H9 (cell line): ENCODE measurements at regions not wholly inside any gene's neighbourhood (a gene's known extent, or its start where the extent isn't known, plus 50 kb on each side); places are given as distances from the start of the nearest gene placed in this dataset.

ENCODE experiments used
- DNase-seq: peaks from one replicate; pipeline ENCODE4 v3.0.0-alpha.2; 2017
- H2AFZ ChIP-seq: one replicate; pipeline ENCODE4 v1.6.1; 2013; ENCODE audit warnings: mild to moderate bottlenecking, low read length, control low read depth, moderate library complexity
- H2AK5ac ChIP-seq: 2 replicates; pipeline ENCODE4 v1.6.1; 2013; ENCODE audit warnings: low read length, control low read depth, mixed read lengths; ENCODE audit not compliant: insufficient read length
- H2BK120ac ChIP-seq: one replicate; pipeline ENCODE4 v1.6.1; 2013; ENCODE audit warnings: low read depth, mild to moderate bottlenecking, low read length, control low read depth, inconsistent platforms; ENCODE audit not compliant: poor library complexity, severe bottlenecking
- H2BK12ac ChIP-seq: 2 replicates; pipeline ENCODE4 v1.6.1; 2013; ENCODE audit warnings: low read length, control low read depth, mixed read lengths, low read depth; ENCODE audit not compliant: insufficient read length
- H2BK15ac ChIP-seq: 2 replicates; pipeline ENCODE4 v1.6.1; 2013; ENCODE audit warnings: low read depth, low read length, control low read depth
- H2BK20ac ChIP-seq: one replicate; pipeline ENCODE4 v1.6.1; 2013; ENCODE audit warnings: low read depth, mild to moderate bottlenecking, low read length, control low read depth, inconsistent platforms; ENCODE audit not compliant: poor library complexity, severe bottlenecking
- H2BK5ac ChIP-seq: 2 replicates; pipeline ENCODE4 v1.6.1; 2013; ENCODE audit warnings: low read length, control low read depth, mixed read lengths; ENCODE audit not compliant: insufficient read length
- H3K14ac ChIP-seq: 2 replicates; pipeline ENCODE4 v1.6.1; 2013; ENCODE audit warnings: low read length, control low read depth; ENCODE audit not compliant: insufficient read depth
- H3K18ac ChIP-seq: 2 replicates; pipeline ENCODE4 v1.6.1; 2013; ENCODE audit warnings: low read depth, mild to moderate bottlenecking, mixed read lengths, low read length, control low read depth; ENCODE audit not compliant: insufficient read length
- H3K23ac ChIP-seq: 2 replicates; pipeline ENCODE4 v1.6.1; 2013; ENCODE audit warnings: low read length, control low read depth, mixed read lengths, low read depth; ENCODE audit not compliant: insufficient read length
- H3K23me2 ChIP-seq: 2 replicates; pipeline ENCODE4 v1.6.1; 2013; ENCODE audit warnings: low read depth, mild to moderate bottlenecking, mixed read lengths, low read length, control low read depth; ENCODE audit not compliant: insufficient read length, poor library complexity, severe bottlenecking
- H3K27ac ChIP-seq: 2 replicates; pipeline ENCODE4 v1.5.1; 2013; ENCODE audit warnings: low read length, control low read depth, mixed read lengths, low read depth; ENCODE audit not compliant: insufficient read length
- H3K27me3 ChIP-seq: 2 replicates; pipeline ENCODE4 v1.6.1; 2013; ENCODE audit warnings: low read length, control low read depth, inconsistent platforms; ENCODE audit not compliant: insufficient read depth
- H3K4ac ChIP-seq: 2 replicates; pipeline ENCODE4 v1.6.1; 2013; ENCODE audit warnings: low read depth, mild to moderate bottlenecking, control low read depth, inconsistent platforms, low read length, moderate library complexity
- H3K4me1 ChIP-seq: 2 replicates; pipeline ENCODE4 v1.6.1; 2013; ENCODE audit warnings: low read length, control low read depth, inconsistent platforms; ENCODE audit not compliant: insufficient read depth
- H3K4me2 ChIP-seq: 2 replicates; pipeline ENCODE4 v1.6.1; 2013; ENCODE audit warnings: low read length, control low read depth, mixed read lengths; ENCODE audit not compliant: insufficient read length, insufficient read depth
- H3K56ac ChIP-seq: 2 replicates; pipeline ENCODE4 v1.6.1; 2013; ENCODE audit warnings: low read depth, mild to moderate bottlenecking, mixed read lengths, low read length, control low read depth; ENCODE audit not compliant: insufficient read length
- H3K79me1 ChIP-seq: 2 replicates; pipeline ENCODE4 v1.6.1; 2013; ENCODE audit warnings: low read depth, mild to moderate bottlenecking, moderate library complexity, low read length, control low read depth, inconsistent platforms; ENCODE audit not compliant: insufficient read depth, poor library complexity, severe bottlenecking
- H3K79me2 ChIP-seq: 2 replicates; pipeline ENCODE4 v1.6.1; 2013; ENCODE audit warnings: low read length, control low read depth, inconsistent platforms; ENCODE audit not compliant: insufficient read depth
- H3K9ac ChIP-seq: 2 replicates; pipeline ENCODE4 v1.6.1; 2013; ENCODE audit warnings: low read length, control low read depth, mixed read lengths; ENCODE audit not compliant: insufficient read length; ENCODE audit errors: extremely low read depth
- H3K9me3 ChIP-seq: one replicate; pipeline ENCODE4 v1.6.1; 2013; ENCODE audit warnings: low read depth, low read length, inconsistent platforms; ENCODE audit not compliant: control insufficient read depth
- H3T11ph ChIP-seq: one replicate; pipeline ENCODE4 v1.6.1; 2013; ENCODE audit warnings: mild to moderate bottlenecking, low read length, control low read depth, inconsistent platforms
- H4K20me1 ChIP-seq: one replicate; pipeline ENCODE4 v1.6.1; 2013; ENCODE audit not compliant: control insufficient read depth, insufficient read length, insufficient read depth
- H4K5ac ChIP-seq: 2 replicates; pipeline ENCODE4 v1.6.1; 2013; ENCODE audit warnings: low read depth, mild to moderate bottlenecking, mixed read lengths, low read length, control low read depth; ENCODE audit not compliant: insufficient read length
- H4K8ac ChIP-seq: replicated peaks from 2 replicates; pipeline ENCODE4 v1.6.1; 2013; ENCODE audit warnings: low read length, control low read depth, mixed read lengths, low read depth; ENCODE audit not compliant: insufficient read length
- H4K91ac ChIP-seq: 2 replicates; pipeline ENCODE4 v1.6.1; 2013; ENCODE audit warnings: low read depth, mild to moderate bottlenecking, moderate library complexity, mixed read lengths, low read length, control low read depth; ENCODE audit not compliant: insufficient read length
- H3K27ac Mint-ChIP-seq, 3 experiments: 2 replicates in 2 of 3; 3 replicates in 1 of 3; pipeline ENCODE4 v1.8.0; 2020 to 2021; ENCODE audit warnings: mixed read lengths in 3 of 3, mild to moderate bottlenecking in 1 of 3, moderate library complexity in 1 of 3
- H3K27me3 Mint-ChIP-seq: 2 replicates; pipeline ENCODE4 v1.8.0; 2021; ENCODE audit warnings: low read depth, mild to moderate bottlenecking, moderate library complexity, mixed read lengths
- H3K36me3 Mint-ChIP-seq, 3 experiments: 2 replicates in 2 of 3; 3 replicates in 1 of 3; pipeline ENCODE4 v1.8.0; 2020 to 2021; ENCODE audit warnings: low read depth in 3 of 3, mixed read lengths in 3 of 3; ENCODE audit not compliant: insufficient read depth in 1 of 3
- H3K4me1 Mint-ChIP-seq, 2 experiments: 2 replicates each; pipeline ENCODE4 v1.8.0; 2020; ENCODE audit warnings: mixed read lengths in 2 of 2
- H3K4me3 Mint-ChIP-seq, 2 experiments: 2 replicates in 1 of 2; 3 replicates in 1 of 2; pipeline ENCODE4 v1.8.0; 2020 to 2021; ENCODE audit warnings: mild to moderate bottlenecking in 2 of 2, mixed read lengths in 2 of 2, moderate library complexity in 1 of 2
- H3K9me3 Mint-ChIP-seq, 2 experiments: 2 replicates in 1 of 2; 3 replicates in 1 of 2; pipeline ENCODE4 v1.8.0; 2020; ENCODE audit warnings: mild to moderate bottlenecking in 2 of 2, mixed read lengths in 2 of 2, moderate library complexity in 1 of 2
- TF ChIP-seq, protein P1 (sequence below): fragments of 200-600 bp; sonication (generic); conservative IDR thresholded peaks from 3 replicates; pipeline ENCODE4 v1.8.0; 2021; ENCODE audit warnings: antibody characterized with exemption, mild to moderate bottlenecking

DNA sequence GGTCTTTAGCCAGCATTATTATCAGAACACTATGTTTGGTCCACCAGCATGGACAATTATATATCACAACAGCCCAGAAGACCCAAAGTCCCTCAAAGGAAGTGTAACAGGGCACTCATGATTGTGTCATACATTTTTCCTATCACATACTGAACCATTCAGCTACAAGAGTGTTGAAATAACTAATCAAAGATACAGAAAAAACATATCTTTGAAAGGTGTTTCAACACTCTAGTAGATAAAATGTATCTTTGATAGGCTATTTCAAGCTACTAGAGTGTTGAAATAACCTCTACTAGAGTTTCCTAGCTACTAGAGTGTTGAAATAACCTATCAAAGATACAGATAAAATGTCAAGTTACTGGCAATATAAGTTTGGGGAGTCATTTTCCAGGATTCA lies 545.0 kb downstream of the PRR16 start:
- Histone ChIP-seq H2BK20ac (no peak overlapping the region), H3K4me1 (no peaks in the 10 kb centered on the region), H4K91ac (no peak overlapping the region), H3K4me2 (no peak overlapping the region), H3K79me2 (no peaks in the 10 kb centered on the region), H2BK120ac (no peak overlapping the region), H3K14ac (no peak overlapping the region), H3T11ph (no peak overlapping the region), H2AFZ (no peak overlapping the region), H3K56ac (no peak overlapping the region), H3K9me3 (no peaks in the 10 kb centered on the region), H4K5ac (no peak overlapping the region), H3K23ac (no peak overlapping the region), H4K20me1 (no peaks in the 10 kb centered on the region), H3K23me2 (no peaks in the 10 kb centered on the region), H2BK15ac (no peak overlapping the region), H3K27me3 (no peaks in the 10 kb centered on the region), H2AK5ac (no peak overlapping the region), H3K27ac (no peak overlapping the region), H3K79me1 (no peaks in the 10 kb centered on the region), H4K8ac (no peak overlapping the region), H3K18ac (no peak overlapping the region), H3K4ac (no peak overlapping the region), H2BK5ac (no peak overlapping the region), H3K9ac (no peak overlapping the region), H2BK12ac (no peak overlapping the region)
- TF ChIP-seq, protein P1, sequence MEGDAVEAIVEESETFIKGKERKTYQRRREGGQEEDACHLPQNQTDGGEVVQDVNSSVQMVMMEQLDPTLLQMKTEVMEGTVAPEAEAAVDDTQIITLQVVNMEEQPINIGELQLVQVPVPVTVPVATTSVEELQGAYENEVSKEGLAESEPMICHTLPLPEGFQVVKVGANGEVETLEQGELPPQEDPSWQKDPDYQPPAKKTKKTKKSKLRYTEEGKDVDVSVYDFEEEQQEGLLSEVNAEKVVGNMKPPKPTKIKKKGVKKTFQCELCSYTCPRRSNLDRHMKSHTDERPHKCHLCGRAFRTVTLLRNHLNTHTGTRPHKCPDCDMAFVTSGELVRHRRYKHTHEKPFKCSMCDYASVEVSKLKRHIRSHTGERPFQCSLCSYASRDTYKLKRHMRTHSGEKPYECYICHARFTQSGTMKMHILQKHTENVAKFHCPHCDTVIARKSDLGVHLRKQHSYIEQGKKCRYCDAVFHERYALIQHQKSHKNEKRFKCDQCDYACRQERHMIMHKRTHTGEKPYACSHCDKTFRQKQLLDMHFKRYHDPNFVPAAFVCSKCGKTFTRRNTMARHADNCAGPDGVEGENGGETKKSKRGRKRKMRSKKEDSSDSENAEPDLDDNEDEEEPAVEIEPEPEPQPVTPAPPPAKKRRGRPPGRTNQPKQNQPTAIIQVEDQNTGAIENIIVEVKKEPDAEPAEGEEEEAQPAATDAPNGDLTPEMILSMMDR = no peak
- Mint-ChIP-seq H3K4me1 (no peaks in the 10 kb centered on the region), H3K27me3 (no peaks in the 10 kb centered on the region), H3K27ac (no peak overlapping the region), H3K4me3 (no peak overlapping the region), H3K9me3 (no peaks in the 10 kb centered on the region), H3K36me3 (no peaks in the 10 kb centered on the region)
- DNase-seq = no peak
